Gastrocnemius medialis (tissue), 4 donors: ENCODE measurements at regions not wholly inside any gene's neighbourhood (a gene's known extent, or its start where the extent isn't known, plus 50 kb on each side); places are given as distances from the start of the nearest gene placed in this dataset.

Experiments
- POLR2A ChIP-seq, 2 donors: fragments of 450-650 bp; IDR thresholded peaks; one replicate each; pipeline ENCODE4 v1.6.1; 2017; ENCODE audit warnings: antibody characterized with exemption in 2 of 2, mild to moderate bottlenecking in 2 of 2, moderate library complexity in 2 of 2
- TF ChIP-seq, protein P1 (sequence below), 5 experiments: fragments of 450-650 bp in 3 of 5; fragments of 200-600 bp in 2 of 5; sonication (generic) in 2 of 5; IDR thresholded peaks in 4 of 5; conservative IDR thresholded peaks in 1 of 5; 1 replicate in 4 of 5; 2 replicates in 1 of 5; pipeline ENCODE4 v1.5.1; 2016 to 2019; ENCODE audit warnings: antibody characterized with exemption in 5 of 5, mild to moderate bottlenecking in 3 of 5, moderate library complexity in 3 of 5

GRCh38 chr1:17995480-17995879 is 112.1 kb upstream of the IGSF21 start:
- TF ChIP-seq, protein P1, sequence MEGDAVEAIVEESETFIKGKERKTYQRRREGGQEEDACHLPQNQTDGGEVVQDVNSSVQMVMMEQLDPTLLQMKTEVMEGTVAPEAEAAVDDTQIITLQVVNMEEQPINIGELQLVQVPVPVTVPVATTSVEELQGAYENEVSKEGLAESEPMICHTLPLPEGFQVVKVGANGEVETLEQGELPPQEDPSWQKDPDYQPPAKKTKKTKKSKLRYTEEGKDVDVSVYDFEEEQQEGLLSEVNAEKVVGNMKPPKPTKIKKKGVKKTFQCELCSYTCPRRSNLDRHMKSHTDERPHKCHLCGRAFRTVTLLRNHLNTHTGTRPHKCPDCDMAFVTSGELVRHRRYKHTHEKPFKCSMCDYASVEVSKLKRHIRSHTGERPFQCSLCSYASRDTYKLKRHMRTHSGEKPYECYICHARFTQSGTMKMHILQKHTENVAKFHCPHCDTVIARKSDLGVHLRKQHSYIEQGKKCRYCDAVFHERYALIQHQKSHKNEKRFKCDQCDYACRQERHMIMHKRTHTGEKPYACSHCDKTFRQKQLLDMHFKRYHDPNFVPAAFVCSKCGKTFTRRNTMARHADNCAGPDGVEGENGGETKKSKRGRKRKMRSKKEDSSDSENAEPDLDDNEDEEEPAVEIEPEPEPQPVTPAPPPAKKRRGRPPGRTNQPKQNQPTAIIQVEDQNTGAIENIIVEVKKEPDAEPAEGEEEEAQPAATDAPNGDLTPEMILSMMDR (IDR thresholded peaks at IDR 0.05 in 4 of 5, conservative IDR thresholded peaks at IDR 0.05 in 1 of 5) = no peak
- TF ChIP-seq POLR2A (IDR thresholded peaks at IDR 0.05) = no peak
